Uterus (tissue), 3 donors: ENCODE measurements at regions not wholly inside any gene's neighbourhood (a gene's known extent, or its start where the extent isn't known, plus 50 kb on each side); places are given as distances from the start of the nearest gene placed in this dataset.

Experiments used
- DNase-seq, 2 donors: peaks; one replicate each; pipeline ENCODE4 v3.0.0-alpha.2; 2019 to 2020
- H3K27ac ChIP-seq, 2 donors: fragments of 200-600 bp; sonication (generic); 1 replicate in 1 of 2; 2 replicates in 1 of 2; pipeline ENCODE4 v1.5.1; 2016 to 2018
- H3K27me3 ChIP-seq, 2 donors: fragments of 200-600 bp; sonication (generic); one replicate each; pipeline ENCODE4 v1.5.1; 2018 to 2019; ENCODE audit warnings: control low read depth in 1 of 2
- H3K36me3 ChIP-seq, 2 donors: fragments of 200-600 bp; sonication (generic); one replicate each; pipeline ENCODE4 v1.5.1; 2019; ENCODE audit warnings: control low read depth in 1 of 2
- H3K4me1 ChIP-seq, 2 donors: fragments of 200-600 bp; sonication (generic); one replicate each; pipeline ENCODE4 v1.5.1; 2018 to 2019; ENCODE audit warnings: control low read depth in 1 of 2
- H3K4me3 ChIP-seq, 2 donors: fragments of 200-600 bp; sonication (generic); 1 replicate in 1 of 2; 2 replicates in 1 of 2; pipeline ENCODE4 v1.5.1; 2018 to 2019; ENCODE audit warnings: mild to moderate bottlenecking in 1 of 2
- H3K9me3 ChIP-seq, 2 donors: fragments of 200-600 bp; sonication (generic); one replicate each; pipeline ENCODE4 v1.5.1; 2019; ENCODE audit warnings: control low read depth in 1 of 2
- CTCF ChIP-seq, 4 experiments: fragments of 200-600 bp in 2 of 4; fragments of 450-650 bp in 2 of 4; sonication (generic) in 2 of 4; IDR thresholded peaks; one replicate each; pipeline ENCODE4 v1.5.1; 2016 to 2019; ENCODE audit warnings: antibody characterized with exemption in 4 of 4, mild to moderate bottlenecking in 2 of 4, moderate library complexity in 1 of 4
- POLR2A ChIP-seq, 2 donors: fragments of 450-650 bp; IDR thresholded peaks; one replicate each; pipeline ENCODE4 v1.6.1; 2016; ENCODE audit warnings: antibody characterized with exemption in 2 of 2, mild to moderate bottlenecking in 1 of 2, moderate library complexity in 1 of 2
- intact Hi-C: fragments of 100-400 bp; cut with DNase I; formaldehyde crosslinking; loops from one replicate; pipeline ENCODE4 v1.15.1; 2023; ENCODE audit warnings: low total_unique reads
- donor health status: DM: yes; HTN: yes; CAD: no.

GRCh38 chr3:117788061-117788460, 1078.5 kb downstream of the TUSC7 start:
- no peak for DNase-seq
- TF ChIP-seq CTCF (IDR thresholded peaks at IDR 0.05) (no peak), POLR2A (IDR thresholded peaks at IDR 0.05) (no peak)
- no peak overlapping the region for H3K27ac ChIP-seq
- no peaks in the 10 kb centered on the region for H3K27me3 ChIP-seq
- intact Hi-C loops = no loop called here
- no peaks in the 10 kb centered on the region for H3K36me3 ChIP-seq
- H3K4me3 ChIP-seq = no peak overlapping the region
- no peaks in the 10 kb centered on the region for H3K9me3 ChIP-seq
- no peaks in the 10 kb centered on the region for H3K4me1 ChIP-seq

GRCh38 chr3:117788506-117788905, 1078.9 kb downstream of the TUSC7 start:
- intact Hi-C loops = no loop called here

GRCh38 chr3:117790235-117790987, 1080.8 kb downstream of the TUSC7 start:
- Histone ChIP-seq H3K27me3 (no peaks in the 10 kb centered on the region), H3K36me3 (no peaks in the 10 kb centered on the region), H3K4me3 (no peak overlapping the region), H3K4me1 (no peaks in the 10 kb centered on the region), H3K9me3 (no peaks in the 10 kb centered on the region), H3K27ac (no peak overlapping the region)
- DNase-seq = no peak
- TF ChIP-seq CTCF (IDR thresholded peaks at IDR 0.05) (no peak), POLR2A (IDR thresholded peaks at IDR 0.05) (no peak)
- intact Hi-C loops = no loop called here

More at GRCh38 chr3:117788506-117788905, 1078.9 kb downstream of the TUSC7 start:
- H3K27ac ChIP-seq = no peak overlapping the region
- TF ChIP-seq POLR2A (IDR thresholded peaks at IDR 0.05) (no peak), CTCF (IDR thresholded peaks at IDR 0.05) (no peak)
- H3K36me3 ChIP-seq = no peaks in the 10 kb centered on the region
- H3K9me3 ChIP-seq = no peaks in the 10 kb centered on the region
- no peaks in the 10 kb centered on the region for H3K27me3 ChIP-seq
- no peaks in the 10 kb centered on the region for H3K4me1 ChIP-seq
- no peak overlapping the region for H3K4me3 ChIP-seq
- DNase-seq = no peak

- DNase-seq = no peak
These were observed 1084.2 kb downstream of the TUSC7 start for GRCh38 chr3:117793622-117794265.

More at GRCh38 chr3:117793622-117794265, 1084.2 kb downstream of the TUSC7 start:
- Histone ChIP-seq H3K4me1 (no peaks in the 10 kb centered on the region), H3K27me3 (no peaks in the 10 kb centered on the region), H3K4me3 (no peak overlapping the region), H3K27ac (no peak overlapping the region), H3K36me3 (no peaks in the 10 kb centered on the region), H3K9me3 (no peaks in the 10 kb centered on the region)
- TF ChIP-seq CTCF (IDR thresholded peaks at IDR 0.05) (no peak), POLR2A (IDR thresholded peaks at IDR 0.05) (no peak)
- intact Hi-C loops = no loop called here
